Natural killer cell treated with Interleukin-12 subunit alpha and Interleukin-12 subunit beta and Interleukin-15 and Interleukin-18, amount 100 ng/mL, for 72 hours (primary cell): ENCODE measurements at regions not wholly inside any gene's neighbourhood (a gene's known extent, or its start where the extent isn't known, plus 50 kb on each side); places are given as distances from the start of the nearest gene placed in this dataset.

Experiments used
- ATAC-seq, 2 donors: fragments of 150-1000 bp; cut with Tn5 transposase in 1 of 2; sonication (Bioruptor Pico), chemical (Tn5 transposase) in 1 of 2; 2 replicates each; pipeline ENCODE4 v1.10.0; 2021
- DNase-seq: peaks from one replicate; pipeline ENCODE4 v3.0.0; 2022; ENCODE audit warnings: low spot score
- H3K27ac Mint-ChIP-seq, 2 donors: 1 replicate in 1 of 2; 2 replicates in 1 of 2; pipeline ENCODE4 v1.8.0; 2022; ENCODE audit warnings: mixed read lengths in 2 of 2, mild to moderate bottlenecking in 1 of 2, moderate library complexity in 1 of 2
- H3K27me3 Mint-ChIP-seq, 2 donors: 1 replicate in 1 of 2; 2 replicates in 1 of 2; pipeline ENCODE4 v1.8.0; 2022; ENCODE audit warnings: mixed read lengths in 2 of 2
- H3K36me3 Mint-ChIP-seq: one replicate; pipeline ENCODE4 v1.8.0; 2022; ENCODE audit warnings: mixed read lengths
- H3K4me1 Mint-ChIP-seq, 2 donors: 1 replicate in 1 of 2; 2 replicates in 1 of 2; pipeline ENCODE4 v1.8.0; 2022; ENCODE audit warnings: low read depth in 2 of 2, mixed read lengths in 2 of 2, mild to moderate bottlenecking in 1 of 2
- H3K4me3 Mint-ChIP-seq: one replicate; pipeline ENCODE4 v1.8.0; 2022; ENCODE audit warnings: mixed read lengths
- H3K9me3 Mint-ChIP-seq: 2 replicates; pipeline ENCODE4 v1.8.0; 2022; ENCODE audit warnings: mixed read lengths

GRCh38 chr4:121439669-121440068, 58.9 kb upstream of the QRFPR start:
- Mint-ChIP-seq H3K4me1 (no peaks in the 10 kb centered on the region), H3K36me3 (peaks cover 9% of the 10 kb centered on the region), H3K27ac (no peak overlapping the region), H3K27me3 (peaks cover 3 to 33% of the 10 kb centered on the region in 2 donors), H3K4me3 (no peak overlapping the region), H3K9me3 (peaks cover 17% of the 10 kb centered on the region)
- ATAC-seq (no peak), DNase-seq (no peak)
